NCI-H526 treated with DMSO at 0.1 percent for 48 hours (cell line): ENCODE measurements at regions not wholly inside any gene's neighbourhood (a gene's known extent, or its start where the extent isn't known, plus 50 kb on each side); places are given as distances from the start of the nearest gene placed in this dataset.
"Not testable (repeated sequence)": the region's sequence is repeated elsewhere in the genome, so short reads cannot be mapped to it uniquely, and the experiment has no call there.

ENCODE experiments used
- DNase-seq: peaks from one replicate; lab custom pipeline; 2025; lab: John Stamatoyannopoulos, UW

DNA sequence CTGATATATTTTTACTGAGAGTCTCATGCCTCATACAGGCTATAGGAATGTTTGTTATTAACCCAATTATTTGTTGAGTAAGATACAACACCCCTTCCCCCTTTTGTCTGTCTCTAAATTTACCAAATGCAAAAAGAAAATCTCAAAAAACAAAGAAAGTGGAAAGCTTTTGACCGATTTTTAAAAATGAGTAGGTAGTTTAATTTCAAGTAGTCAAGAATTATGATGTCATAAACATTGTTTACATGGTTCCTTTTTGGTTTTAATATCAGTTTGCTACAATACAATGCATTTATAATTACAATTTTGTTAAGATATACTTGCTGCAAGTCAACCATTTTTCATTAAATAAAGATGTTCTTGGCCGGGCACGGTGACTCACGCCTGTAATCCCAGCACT lies 84.7 kb upstream of the HMGA2 start:
- no peak for DNase-seq

DNA sequence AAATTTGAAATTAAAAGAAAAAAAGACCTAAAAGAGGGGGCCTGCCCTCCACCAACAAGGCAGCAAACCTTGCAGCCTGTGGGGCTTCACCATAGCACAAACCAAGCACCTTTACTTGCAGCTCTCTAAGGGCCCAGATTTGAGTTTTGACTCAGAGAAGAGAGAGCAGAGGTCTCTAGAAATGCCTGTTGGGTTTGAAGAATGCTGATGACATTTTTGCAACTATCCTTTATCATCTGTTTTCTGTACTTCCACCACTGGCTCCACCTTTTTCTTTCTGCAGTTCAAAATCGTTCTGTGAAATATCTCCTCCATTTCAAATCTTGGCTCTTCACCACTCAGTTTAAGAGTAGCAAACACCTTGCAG lies 83.8 kb upstream of the HMGA2 start:
- no peak for DNase-seq

DNA sequence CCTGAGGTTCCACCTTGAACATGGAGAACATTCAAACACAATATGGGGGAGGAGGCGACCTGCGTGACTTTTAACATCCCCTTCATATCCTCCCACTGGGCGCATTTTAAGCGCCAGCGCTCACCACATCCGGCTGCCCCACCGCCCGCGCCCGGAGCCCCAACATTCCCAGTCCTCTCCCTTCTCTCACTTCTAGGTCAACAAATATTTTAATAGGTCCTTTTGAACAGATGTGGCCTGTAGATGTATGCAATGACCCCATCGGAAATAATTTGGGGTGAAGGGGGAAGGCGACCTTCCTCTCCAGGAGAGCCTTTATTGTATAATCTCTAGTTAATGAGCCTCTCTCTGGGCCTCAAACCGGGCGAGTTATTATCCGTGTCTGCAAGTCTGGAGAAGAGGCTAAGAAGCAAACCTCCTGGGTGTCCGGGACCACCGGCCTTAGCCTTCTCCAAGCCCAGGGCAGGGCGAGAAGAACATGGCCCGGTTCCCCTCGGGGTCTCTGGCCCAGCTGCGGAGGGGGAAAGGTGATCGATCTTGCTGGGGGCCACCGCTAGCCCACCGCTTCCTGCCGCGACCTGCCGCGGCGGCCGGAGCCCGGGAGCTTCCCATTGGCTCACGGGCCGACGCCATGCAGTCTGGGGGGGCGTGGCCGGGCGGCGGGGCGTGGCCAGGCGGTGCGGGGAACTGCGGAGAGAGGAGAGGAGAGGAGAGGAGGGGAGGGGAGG lies 83.2 kb upstream of the HMGA2 start:
- DNase-seq: peak; percentile 5

DNA sequence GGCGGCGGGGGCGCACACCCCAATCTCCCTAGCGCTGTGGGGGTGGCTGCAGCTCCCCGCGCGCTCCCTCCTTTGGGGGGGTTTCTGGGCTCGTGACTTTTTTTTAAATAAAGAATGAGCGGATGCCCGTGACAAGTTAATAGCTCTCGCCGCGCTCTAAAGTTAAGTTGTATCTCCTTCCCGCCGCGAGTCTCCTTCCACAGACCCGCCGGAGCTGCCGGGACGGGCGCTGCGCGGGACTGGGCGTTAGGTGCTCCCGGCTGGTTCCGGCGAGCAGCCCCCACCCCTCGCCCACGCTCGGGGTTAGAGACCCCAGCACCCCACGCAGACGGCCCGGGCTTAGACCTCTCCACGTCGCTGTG lies 82.6 kb upstream of the HMGA2 start:
- no peak for DNase-seq

DNA sequence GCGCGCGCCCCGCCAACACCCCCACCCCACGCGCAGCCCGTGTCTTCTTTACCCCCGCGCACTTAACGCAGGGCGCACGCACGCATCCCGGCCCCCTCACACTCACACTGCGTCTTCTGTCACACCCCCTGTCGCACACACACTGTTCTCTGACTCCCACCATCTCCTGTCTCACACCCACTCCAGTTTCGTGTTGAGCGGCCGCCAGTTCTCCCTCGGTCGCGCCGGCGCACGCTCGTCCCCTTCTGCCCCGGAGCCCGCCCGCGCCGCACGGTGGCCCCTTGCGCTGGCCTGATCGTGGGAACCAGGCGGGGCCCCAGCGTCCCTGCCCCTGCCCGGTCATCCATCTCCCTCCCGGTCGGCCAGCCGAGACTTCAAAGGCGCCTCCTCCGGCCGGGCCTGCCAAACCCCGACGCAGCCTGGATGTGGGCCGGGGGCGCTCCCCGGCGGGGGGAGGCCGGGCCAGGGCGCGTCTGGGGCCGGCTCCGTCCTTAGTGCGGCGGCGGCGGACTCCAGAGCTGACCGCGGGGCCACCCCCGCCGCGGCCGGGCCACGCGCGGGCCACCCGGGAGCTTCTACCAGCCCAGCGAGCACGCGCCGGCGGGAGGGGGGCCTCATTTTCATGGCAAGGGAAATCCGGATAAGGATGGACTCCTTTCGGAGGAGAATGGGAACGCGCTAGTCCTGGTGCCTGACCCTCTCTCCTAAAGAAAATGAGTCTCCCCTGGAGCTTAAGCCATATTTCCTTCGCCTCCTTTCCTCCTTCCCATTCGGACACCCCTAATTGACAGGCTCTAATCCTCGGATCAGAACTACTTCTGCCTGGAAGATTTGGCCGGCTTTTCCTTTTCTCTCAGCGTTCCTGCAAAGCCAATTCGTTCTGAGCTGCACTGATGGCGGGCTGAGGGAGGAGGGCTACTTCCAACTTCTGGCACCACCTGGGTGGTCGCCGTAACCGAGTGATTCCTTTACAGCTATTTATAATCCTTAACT lies 82.0 kb upstream of the HMGA2 start:
- DNase-seq: peak; percentile 9

DNA sequence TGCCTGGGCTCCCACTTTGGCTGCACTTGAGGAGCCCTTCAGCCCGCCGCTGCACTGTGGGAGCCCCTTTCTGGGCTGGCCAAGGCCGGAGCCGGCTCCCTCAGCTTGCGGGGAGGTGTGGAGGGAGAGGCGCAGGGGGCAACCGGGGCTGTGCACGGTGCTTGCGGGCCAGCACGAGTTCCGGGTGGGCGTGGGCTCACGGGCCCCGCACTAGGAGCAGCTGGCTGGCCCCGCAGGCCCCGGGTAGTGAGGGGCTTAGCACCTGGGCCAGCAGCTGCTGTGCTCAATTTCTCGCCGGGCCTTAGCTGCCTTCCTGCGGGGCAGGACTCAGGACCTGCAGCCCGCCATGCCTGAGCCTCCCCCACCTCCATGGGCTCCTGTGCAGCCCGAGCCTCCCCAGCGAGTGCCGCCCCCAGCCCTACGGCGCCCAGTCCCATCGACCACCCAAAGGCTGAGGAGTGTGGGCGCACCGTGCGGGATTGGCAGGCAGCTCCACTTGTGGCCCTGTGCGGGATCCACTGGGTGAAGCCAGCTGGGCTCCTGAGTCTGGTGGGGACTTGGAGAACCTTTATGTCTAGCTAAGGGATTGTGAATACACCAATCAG lies 79.9 kb upstream of the HMGA2 start:
- DNase-seq: not testable (repeated sequence)

DNA sequence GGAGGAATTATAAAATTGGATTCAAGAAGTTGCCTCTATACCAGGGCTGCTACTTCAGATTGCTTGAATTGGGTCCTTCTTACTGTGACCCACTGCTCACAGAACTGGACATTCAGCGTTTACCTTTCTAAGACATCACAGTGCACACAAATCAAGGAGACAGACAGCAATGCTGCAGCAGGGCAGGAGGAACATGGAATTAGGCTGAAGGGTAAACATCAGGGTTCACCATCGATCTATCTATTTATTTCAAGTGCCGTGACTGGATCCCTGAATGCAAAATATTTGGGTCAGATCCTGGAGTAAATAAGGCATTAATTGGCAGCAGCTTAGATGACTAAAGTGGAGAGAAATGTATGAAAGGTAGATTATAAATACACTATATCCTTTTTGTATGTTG lies 76.9 kb upstream of the HMGA2 start:
- no peak for DNase-seq

DNA sequence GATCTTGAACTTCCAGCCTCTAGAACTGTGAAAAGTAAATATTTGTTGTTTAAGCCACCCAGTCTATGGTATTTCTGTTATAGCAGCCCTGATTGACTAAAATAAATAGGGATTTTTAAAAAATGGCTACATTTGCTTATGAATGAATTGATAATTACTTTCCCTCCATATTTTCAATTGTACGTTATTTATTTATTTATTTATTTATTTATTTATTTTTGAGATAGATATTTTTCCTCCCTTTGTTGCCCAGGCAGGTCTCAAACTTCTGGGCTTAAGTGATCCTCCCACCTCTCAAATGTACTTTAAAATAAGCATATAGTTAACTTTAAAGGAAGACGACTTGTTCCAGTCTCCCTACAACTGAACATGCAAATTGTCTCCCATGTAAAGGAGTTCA lies 76.0 kb upstream of the HMGA2 start:
- no peak for DNase-seq

DNA sequence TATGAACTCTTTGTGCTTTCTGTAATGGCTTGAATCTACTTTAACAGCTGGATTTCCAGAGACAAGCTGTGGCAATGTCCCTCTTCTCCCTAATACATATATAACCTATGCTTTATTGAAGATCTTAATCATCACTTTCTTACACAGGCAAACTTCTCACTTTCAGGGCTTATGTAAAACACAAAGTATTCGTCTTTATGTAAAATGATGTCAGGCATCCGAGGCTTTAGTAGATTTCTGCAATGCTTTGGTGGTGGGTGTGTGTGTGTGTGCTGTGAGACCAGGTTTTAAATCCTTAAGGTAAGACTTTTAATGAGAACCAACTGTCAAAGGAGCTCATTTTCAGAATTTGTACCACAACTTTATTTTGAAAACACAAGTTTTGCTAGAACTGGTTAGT lies 70.0 kb upstream of the HMGA2 start:
- DNase-seq: no peak

DNA sequence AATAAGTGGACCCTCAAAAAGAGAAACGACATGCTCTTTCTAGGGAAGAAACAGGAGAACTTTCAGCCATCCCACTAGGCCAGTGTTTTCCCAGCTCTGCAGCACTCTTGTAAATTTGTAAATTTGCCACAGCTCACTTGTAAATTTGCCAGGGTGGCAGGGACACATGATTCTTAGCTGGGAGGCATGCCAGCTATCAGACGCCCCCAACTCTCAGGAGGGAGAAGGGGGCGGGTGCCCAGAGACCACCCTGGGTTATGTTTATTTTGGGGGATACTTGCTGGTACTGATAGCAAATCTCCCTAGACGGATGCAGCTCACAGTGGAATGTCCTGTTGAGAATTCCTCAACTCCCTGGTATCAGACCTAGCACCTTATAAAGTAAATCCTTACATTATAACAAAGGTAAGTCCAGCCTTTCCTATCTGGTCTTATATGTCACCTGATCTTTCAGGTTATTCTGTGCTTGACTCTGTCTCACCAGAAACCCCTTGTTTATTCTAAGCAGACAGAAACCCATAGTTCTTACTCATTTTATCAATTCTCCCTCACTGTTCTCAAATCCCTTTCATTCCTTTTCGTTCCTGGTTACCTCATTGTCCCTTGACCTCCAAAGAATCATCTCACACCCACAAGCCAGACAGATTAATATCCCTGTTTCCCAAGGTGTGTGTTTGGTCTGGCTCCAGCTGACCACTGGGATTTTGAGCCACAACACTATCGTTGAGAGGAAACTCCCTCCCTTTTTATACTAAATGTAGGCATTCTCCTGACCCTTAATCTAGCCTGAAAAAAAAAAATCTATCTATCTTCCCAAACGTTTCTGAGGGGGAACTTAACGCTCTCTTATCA lies 69.3 kb upstream of the HMGA2 start:
- no peak for DNase-seq

DNA sequence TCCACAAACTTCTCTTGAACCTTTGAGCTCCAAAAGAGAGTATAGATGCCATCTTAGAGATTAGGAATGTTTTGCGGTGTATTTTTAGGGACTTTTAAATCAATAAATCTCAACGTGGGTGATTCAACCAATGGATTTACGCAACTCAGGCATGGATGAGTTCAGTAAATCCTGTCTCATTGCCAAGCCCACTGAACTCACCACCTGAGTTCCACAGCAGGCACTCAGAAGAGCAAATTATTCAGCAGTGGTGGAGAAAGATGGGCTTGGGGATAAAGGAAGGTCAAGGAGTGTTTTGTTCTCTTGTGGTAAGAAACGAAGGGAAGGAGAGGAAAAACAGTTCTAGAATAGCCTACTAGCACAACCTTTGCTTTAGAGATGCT lies 68.7 kb upstream of the HMGA2 start:
- no peak for DNase-seq

DNA sequence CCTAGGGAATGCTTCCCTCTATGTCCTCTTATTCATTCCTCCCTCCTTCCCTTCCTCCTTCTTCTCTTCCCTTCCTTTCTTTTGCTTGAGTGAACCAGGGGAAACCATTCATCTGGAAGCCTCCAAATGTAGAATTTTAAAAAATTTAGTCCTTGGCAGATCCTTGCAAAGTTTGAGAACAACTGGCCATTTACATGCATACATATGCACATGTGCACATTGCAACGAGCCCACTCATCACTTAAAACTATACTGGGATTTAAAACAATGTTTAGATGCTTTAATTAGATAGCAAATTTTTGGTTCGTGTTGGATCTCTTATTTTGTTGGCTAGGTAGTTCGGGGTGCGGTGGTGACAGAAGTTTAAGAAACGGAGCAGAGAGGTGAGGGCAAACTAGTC lies 68.0 kb upstream of the HMGA2 start:
- DNase-seq: no peak

DNA sequence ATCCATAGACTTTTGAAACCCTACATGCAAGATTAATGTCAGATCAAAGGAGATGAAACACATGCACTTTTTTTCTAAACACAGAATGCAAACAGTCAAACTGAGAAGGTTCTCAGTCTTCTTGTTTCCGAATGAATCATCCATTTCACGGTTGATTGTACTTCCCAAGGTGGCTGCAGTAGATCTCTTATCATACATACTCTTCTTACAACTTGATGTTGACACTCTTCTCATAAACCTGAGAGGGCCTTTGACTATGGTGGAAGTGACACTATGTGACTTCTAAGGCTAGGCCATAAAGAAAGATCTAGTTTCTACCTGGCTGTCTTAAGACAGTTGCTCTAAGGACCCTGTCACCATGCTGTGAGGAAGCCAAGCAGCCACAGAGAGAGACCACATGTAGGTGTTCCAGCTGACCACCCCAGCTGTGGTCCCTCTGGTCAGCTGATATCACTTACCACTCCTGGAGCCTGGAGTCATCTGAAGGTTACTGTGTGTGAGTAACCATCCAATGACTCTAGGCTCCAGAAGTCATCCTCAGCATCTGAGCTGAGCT lies 67.2 kb upstream of the HMGA2 start:
- DNase-seq: no peak

DNA sequence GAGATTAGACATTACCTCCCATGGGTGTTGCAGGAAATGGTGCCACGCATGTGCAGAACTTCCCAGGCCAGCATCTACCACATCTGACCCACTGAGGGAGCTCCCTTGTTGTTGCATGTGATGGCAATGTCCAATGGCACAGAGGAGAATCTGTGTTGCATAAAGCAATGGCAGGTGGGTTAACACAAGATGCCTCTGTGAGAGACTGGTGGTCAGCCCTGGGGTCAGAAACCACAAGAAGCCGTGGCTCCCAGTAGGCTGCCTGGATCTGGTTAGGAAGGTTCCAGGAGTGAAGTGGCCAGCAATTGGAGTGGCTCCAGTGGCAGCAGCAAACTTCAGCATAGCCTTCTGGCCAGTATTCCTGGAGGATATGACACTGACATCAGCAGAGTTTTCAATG lies 65.9 kb upstream of the HMGA2 start:
- DNase-seq: no peak

DNA sequence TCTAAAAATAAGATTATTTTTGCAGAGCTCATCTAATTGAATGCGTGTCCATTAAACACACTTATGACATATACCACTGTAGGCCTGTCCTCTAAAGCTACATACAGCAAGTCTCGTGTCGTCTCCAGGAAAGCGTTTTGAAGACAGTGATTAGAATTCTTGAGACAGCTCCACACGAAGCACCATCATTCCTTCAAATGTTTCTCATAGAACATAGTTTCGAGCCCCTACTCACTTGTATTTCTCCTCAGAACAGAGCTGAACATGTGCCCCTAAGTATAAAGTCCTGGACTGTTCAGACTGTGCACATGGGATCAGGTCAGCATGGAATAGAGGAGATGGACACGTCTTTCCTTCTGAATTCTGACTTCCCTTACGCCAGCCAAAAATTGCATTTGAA lies 64.5 kb upstream of the HMGA2 start:
- no peak for DNase-seq

DNA sequence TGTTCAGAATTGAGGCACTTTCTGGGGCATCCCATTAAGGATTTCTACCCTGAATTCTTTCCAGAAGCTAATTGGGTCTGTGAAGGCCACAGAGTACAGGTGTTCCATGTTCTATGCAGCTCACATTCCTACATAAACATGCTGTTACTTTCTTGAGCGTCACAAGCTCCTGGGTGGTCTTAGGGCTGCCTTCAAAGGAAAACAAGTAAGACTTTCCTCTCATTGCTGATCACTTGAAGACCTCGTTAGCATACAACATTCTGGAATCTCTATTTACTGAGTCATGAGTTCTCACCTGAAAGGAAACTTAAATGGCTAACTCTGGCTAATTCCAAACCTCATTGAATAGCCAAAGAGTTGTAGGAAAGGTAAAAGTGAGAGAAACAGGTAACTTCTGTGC lies 63.0 kb upstream of the HMGA2 start:
- DNase-seq: no peak

DNA sequence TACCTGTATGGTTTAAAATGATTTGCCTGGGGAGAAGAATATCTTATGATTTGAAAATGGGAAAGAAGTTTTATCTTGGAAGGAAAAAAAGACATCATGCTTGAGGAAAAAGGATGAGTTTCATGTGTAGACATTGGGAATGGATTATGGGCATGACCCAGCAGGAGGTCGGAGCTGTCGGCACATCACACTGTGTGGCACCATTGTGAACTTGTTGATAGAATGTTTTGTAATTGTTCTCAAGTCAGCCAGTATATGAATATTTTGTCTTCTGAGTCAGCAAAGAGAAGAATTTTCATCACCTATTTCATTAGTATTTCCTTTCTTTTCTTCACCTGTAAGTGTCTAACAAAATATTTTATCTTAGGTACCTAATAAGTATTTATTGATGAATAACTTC lies 60.0 kb upstream of the HMGA2 start:
- DNase-seq: no peak

DNA sequence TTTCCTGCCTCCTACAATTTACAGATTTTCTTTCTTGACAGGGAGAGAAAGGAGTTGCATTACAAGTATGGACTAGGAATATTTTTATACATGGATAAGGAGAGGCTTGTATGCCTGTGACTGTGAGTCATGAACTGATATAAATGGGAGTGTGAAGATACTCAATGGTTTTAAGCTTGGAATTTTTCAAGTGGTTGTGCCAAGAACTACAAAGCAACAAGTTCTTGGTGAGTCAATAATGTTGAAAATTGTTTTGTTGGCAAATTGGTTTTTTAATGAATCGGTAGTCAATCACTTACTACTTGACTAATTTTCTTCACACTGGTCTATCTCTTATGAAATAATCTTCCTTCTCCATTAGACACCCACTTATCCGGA lies 58.9 kb upstream of the HMGA2 start:
- no peak for DNase-seq

DNA sequence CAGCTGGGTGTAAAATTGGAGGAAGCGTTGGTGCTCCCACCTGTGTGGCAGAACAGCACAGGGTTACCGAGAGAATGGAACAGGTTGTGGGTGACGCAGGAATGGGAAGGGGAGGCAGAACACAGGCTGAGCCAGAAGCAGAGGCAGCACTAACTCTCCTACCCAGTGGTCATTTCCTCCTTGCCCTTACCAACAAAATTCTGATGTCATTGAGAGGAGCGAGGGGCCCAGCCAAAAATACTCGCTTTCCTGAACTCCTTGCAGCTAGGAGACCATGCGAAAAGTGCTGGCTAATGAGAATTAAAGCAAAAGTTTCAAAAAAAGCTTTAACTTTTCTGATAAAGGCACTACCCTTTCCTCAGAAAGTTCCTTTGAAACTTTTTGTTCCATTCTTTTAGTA lies 54.4 kb upstream of the HMGA2 start:
- DNase-seq: no peak
